WTC11 (cell line): ENCODE measurements at regions not wholly inside any gene's neighbourhood (a gene's known extent, or its start where the extent isn't known, plus 50 kb on each side); places are given as distances from the start of the nearest gene placed in this dataset.

Source experiments
- ATF3 ChIP-seq: sonication (generic); formaldehyde crosslinking; conservative IDR thresholded peaks from 2 replicates; pipeline ENCODE4 v1.8.1; 2022; ENCODE audit warnings: mild to moderate bottlenecking, missing genetic modification reagents
- CTCF ChIP-seq: fragments of 200-600 bp; IDR thresholded peaks from 2 replicates; pipeline ENCODE4 v1.8.0; 2022; ENCODE audit warnings: antibody characterized with exemption
- KAT7 ChIP-seq: sonication (generic); formaldehyde crosslinking; IDR thresholded peaks from 2 replicates; pipeline ENCODE4 v1.8.1; 2023; ENCODE audit warnings: missing genetic modification reagents, mild to moderate bottlenecking, borderline replicate concordance
- MYBL2 ChIP-seq: sonication (generic); formaldehyde crosslinking; IDR thresholded peaks from 2 replicates; pipeline ENCODE4 v1.8.1; 2023; ENCODE audit warnings: mild to moderate bottlenecking, moderate library complexity, missing genetic modification reagents
- NFYB ChIP-seq: sonication (generic); formaldehyde crosslinking; conservative IDR thresholded peaks from 2 replicates; pipeline ENCODE4 v1.8.0; 2022; ENCODE audit warnings: low read depth, missing genetic modification reagents
- NR3C1 ChIP-seq: sonication (generic); formaldehyde crosslinking; conservative IDR thresholded peaks from 2 replicates; pipeline ENCODE4 v1.8.1; 2023; ENCODE audit warnings: low read depth, mild to moderate bottlenecking, missing genetic modification reagents
- PRRX2 ChIP-seq: fragments of 250-450 bp; sonication (Bioruptor Pico); IDR thresholded peaks from 2 replicates; pipeline ENCODE4 v1.8.0; 2021; ENCODE audit warnings: mild to moderate bottlenecking
- RORB ChIP-seq: fragments of 250-450 bp; sonication (Bioruptor Pico); IDR thresholded peaks from 2 replicates; pipeline ENCODE4 v1.9.0; 2021; ENCODE audit warnings: mild to moderate bottlenecking
- ZNF263 ChIP-seq: sonication (generic); formaldehyde crosslinking; IDR thresholded peaks from 2 replicates; pipeline ENCODE4 v1.8.1; 2022; ENCODE audit warnings: low read depth, mild to moderate bottlenecking, moderate library complexity, missing genetic modification reagents
- ZNF671 ChIP-seq: fragments of 250-450 bp; sonication (Bioruptor Pico); IDR thresholded peaks from 2 replicates; pipeline ENCODE4 v1.8.0; 2021; ENCODE audit warnings: mild to moderate bottlenecking

GRCh38 chr1:208714323-208714722 is 470.1 kb upstream of the PLXNA2 start:
- TF ChIP-seq CTCF (no peak), MYBL2 (CRISPR knock-in tag) (no peak), ATF3 (CRISPR knock-in tag) (no peak), ZNF671 (CRISPR knock-in tag) (no peak), NR3C1 (CRISPR knock-in tag) (no peak), PRRX2 (CRISPR knock-in tag) (no peak), NFYB (CRISPR knock-in tag) (no peak), KAT7 (CRISPR knock-in tag) (no peak), ZNF263 (CRISPR knock-in tag) (no peak), RORB (CRISPR knock-in tag) (no peak)
